Muscle of arm (tissue), 1 donor: ENCODE measurements at regions not wholly inside any gene's neighbourhood (a gene's known extent, or its start where the extent isn't known, plus 50 kb on each side); places are given as distances from the start of the nearest gene placed in this dataset.
A peak's percentile ranks its signal among the peaks of the same experiment; 100 is the strongest.

Experiments used
- DNase-seq: peaks from one replicate; pipeline ENCODE4 v3.0.0-alpha.2; 2013

DNA sequence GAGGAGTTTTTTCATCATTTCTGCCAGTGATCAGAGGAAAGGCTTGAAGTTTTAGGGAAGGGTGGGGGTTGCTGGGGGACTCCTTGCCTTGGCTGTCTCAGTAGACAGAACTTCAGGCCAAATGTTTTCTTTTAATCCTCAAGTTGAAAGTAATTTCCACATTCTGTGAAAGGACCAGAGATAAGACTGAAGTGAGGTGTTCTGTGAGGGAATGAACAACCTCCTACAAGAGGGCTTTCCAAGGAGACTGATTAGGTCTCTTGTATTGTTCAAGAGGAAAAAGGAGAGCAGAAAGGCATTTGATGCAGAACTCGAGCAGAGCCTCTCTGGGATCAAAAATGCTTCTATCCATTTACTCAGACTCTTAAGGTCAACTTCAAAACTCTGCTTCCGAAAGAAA, 282.1 kb upstream of the ATP10B start:
- DNase-seq: no peak

GRCh38 chr5:161115941-161116340, 263.9 kb upstream of the ATP10B start:
- no peak for DNase-seq

- DNase-seq: no peak
These were observed 260.4 kb upstream of the ATP10B start for GRCh38 chr5:161112371-161112770.

- DNase-seq: peak; percentile 47
These were observed 253.5 kb upstream of the ATP10B start for GRCh38 chr5:161105525-161105924.

DNA sequence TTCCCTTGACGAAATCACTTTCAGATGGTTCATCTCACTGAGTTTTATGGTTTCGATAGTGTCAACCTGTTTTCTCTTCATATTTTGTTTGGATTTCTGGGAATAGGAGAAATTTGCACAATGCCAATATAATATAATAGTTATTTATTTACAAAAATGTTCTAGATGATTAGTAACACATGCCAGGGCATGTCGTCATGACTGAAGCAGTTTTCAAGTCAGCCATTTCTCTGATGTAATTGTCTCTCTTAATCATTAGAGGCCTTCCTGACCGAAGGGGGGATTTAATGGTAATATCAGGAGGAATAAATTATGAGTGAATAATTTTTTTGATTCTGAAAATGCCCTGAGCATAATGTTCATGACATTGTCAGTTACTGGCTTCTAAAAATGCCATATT, 246.5 kb upstream of the ATP10B start:
- DNase-seq: no peak

- no peak for DNase-seq
These were observed 244.6 kb upstream of the ATP10B start for GRCh38 chr5:161096581-161096980.

GRCh38 chr5:161095953-161096352, 243.9 kb upstream of the ATP10B start:
- DNase-seq: no peak

DNA sequence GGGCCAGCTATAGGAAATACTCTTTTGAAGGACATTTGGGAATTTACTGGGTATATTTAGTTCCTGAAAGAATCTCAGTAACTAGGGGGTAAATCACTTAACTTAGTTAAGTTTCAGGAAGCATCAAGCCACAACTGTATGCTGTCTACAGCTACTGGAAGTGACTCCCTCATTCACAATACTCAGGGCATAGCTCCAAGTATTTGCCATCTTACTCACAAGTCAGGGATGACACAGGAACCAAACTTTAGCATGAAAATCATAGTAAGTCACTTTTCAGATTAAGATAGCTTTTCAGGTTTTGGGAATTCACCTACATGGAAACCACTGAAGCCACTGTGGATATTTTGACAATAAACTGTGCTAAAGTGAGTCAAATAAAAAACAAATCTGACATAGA, 242.4 kb upstream of the ATP10B start:
- no peak for DNase-seq

- DNase-seq: no peak
These were observed 241.1 kb upstream of the ATP10B start for GRCh38 chr5:161093100-161093499.

- no peak for DNase-seq
These were observed 237.6 kb upstream of the ATP10B start for GRCh38 chr5:161089569-161089968.

DNA sequence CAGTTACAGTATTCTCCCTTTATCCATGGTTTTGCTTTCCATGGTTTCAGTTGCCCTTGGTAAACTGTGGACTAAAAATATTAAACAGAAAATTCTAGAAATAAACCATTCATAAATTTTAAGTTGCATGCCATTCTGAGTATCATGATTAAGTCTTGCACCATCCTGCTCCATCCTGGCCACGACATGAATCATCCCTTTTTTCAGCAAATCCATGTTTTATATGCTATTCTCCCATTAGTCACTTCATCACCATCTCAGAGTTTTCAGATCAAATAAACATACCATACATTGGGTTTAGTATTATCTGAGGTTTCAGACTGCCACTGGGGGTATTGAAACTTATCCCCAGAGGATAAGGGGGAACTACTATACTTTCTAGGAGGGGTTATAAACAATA, 234.4 kb upstream of the ATP10B start:
- no peak for DNase-seq

DNA sequence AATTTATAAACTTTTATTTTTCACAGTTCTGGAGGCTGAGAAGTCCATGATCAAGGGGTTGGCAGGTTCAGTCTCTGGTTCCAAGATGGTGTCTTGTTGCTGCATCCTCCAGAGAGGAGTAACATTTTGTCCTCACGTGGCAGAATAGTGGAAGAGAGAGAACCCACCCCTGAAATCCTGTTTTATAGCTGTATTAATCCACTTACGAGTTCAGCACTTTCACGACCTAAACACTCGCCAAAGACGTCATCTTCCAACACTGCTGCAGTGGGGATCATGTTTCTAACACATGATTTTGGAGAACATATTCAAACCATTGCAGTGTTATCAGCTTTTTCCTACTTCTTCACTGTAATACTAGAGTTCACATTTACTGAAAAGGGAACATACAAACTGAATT, 233.0 kb upstream of the ATP10B start:
- peak; percentile 43 for DNase-seq

DNA sequence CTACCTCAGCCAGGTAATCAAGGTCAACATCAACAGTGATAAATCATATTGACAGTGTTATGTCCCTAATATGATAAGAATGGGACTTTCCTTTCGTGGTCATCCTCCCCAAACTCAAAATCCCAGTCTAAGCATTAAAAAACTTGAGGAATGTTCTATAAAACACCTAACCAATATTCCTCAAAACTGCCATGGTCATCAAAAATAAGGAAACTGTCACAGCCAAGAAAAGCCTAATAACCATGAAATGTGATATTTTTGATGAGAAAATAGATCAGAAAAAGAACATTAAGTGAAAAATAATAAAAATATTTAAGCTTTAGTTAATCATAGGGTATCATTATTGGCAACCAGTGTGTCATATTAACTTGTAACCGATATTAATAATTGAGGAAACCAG, 232.1 kb upstream of the ATP10B start:
- no peak for DNase-seq

DNA sequence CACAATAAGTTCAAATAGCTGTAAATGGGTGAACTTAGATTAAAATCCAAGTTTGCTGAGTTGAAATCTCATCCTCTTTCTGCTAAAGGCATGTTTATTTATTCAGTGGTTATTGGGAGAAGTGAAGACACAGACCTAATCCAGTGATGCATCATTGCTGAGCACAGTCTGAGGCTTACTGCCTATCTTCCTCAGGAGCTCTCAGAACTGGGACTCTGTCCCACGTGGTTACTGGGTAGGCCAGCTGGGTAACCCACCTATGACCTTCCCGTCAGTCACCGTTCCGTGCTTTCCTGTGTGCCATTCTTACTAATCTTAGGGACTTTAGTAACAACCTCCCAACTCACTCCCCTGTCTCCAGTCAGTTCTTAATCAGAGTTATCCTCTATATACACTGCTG, 226.8 kb upstream of the ATP10B start:
- no peak for DNase-seq

- DNase-seq: no peak
These were observed 226.0 kb upstream of the ATP10B start for GRCh38 chr5:161077936-161078545.

DNA sequence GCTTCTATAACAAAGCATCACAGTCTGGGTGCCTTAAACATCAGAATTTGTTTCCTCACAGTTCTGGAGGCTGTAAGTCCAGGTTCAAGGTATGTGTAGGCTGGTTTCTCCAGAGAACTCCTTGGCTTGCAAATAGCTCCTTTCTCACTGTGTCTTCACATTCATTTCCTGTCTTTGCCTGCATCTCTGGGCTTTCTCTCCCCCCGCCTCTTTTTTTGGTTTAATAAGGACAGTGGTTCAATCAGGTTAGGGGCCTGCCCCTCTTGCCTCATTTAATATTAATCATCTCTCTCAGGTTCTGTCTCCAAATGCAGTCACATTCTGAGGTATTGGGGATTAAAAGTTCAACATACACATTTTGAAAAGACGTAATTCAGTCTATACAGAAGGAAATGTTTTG, 225.5 kb upstream of the ATP10B start:
- no peak for DNase-seq

DNA sequence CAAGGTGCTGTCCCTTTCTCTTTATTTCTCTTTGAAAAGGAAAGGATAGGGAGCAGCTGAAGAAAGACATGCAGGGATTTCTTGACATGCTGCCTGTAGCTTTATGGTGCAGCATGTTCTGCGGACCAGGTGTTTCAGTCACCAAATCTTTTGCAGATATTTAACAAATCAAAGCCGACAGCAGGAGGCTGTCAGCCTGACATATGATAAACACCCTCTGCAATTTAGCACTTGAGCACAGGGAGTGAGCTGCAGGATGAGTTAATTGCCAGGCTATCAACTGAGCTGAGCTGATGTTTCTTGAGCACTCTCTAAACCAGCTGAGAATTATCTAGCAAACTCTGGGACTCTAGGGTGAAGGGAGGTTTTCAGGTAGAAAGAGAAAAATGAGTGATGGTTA, 212.8 kb upstream of the ATP10B start:
- no peak for DNase-seq

- DNase-seq: no peak
These were observed 212.3 kb upstream of the ATP10B start for GRCh38 chr5:161064297-161064696.

DNA sequence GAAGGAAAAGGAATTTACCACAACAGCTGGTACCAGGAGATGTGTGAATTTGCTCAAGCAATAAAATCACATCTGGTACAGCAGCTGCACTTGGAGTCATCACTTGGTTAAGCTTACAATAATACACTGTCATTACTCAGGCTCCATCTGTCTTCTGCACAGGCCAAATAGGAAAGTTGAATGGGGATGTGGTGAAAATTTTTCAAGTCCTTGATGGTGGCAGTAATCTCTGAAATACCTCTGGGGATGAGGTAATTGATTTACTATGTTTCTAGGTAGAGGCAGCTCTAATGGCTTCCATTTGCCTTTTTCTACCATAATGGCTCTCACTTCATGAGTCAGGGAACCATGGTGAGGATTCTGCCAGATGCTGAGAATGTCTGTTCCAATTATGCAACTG, 206.8 kb upstream of the ATP10B start:
- no peak for DNase-seq

- DNase-seq: no peak
These were observed 200.0 kb upstream of the ATP10B start for GRCh38 chr5:161051920-161052500.

GRCh38 chr5:161047024-161047423, 195.0 kb upstream of the ATP10B start:
- DNase-seq: no peak

- no peak for DNase-seq
These were observed 190.9 kb upstream of the ATP10B start for GRCh38 chr5:161042862-161043261.

- DNase-seq: no peak
These were observed 190.4 kb upstream of the ATP10B start for GRCh38 chr5:161042443-161042842.

DNA sequence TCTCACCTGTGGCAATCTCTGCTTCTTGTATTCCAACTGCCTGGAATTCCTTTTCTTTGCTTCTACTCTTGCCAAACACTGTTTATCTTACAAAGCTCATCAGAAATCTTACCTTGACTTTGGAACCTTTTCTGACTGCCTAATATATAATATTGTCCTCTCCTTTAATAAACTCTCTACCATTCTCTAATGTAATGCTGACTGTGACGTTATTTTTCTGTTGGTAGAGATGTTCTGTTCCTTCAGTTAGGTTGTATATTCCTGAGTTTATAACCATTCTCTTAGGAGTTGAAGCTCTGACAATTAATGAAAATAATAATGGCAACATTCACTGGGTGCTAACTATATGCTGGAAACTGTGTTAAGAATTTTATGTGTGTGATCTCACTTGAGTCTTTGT, 188.8 kb upstream of the ATP10B start:
- no peak for DNase-seq
